ENCODE measurements at regions not wholly inside any gene's neighbourhood (a gene's known extent, or its start where the extent isn't known, plus 50 kb on each side); places are given as distances from the start of the nearest gene placed in this dataset.

GRCh38 chr9:38119560-38120236 is 50.7 kb upstream of the SHB start:
- Mint-ChIP-seq H3K4me1 (no peaks in the 10 kb centered on the region), H3K9me3 (no peaks in the 10 kb centered on the region), H3K27me3 (peaks cover 10% of the 10 kb centered on the region), H3K4me3 (no peak overlapping the region), H3K27ac (peak overlapping the region in 1 of 2 donors; percentile 40)
- no peak for DNase-seq
- ATAC-seq = no peak

- Mint-ChIP-seq H3K4me1 (no peaks in the 10 kb centered on the region), H3K9me3 (no peaks in the 10 kb centered on the region), H3K27me3 (peaks cover 13% of the 10 kb centered on the region), H3K27ac (no peak overlapping the region), H3K4me3 (no peak overlapping the region)
- ATAC-seq = no peak
- no peak for DNase-seq
Observed at GRCh38 chr9:38118862-38119438, 49.9 kb upstream of the SHB start.

Data from stimulated activated naive CD8-positive, alpha-beta T cell treated with anti-CD3 and anti-CD28 coated beads, Interleukin-15, amount 100 ng/mL, for 72 hours (primary cell).